ENCODE measurements at regions not wholly inside any gene's neighbourhood (a gene's known extent, or its start where the extent isn't known, plus 50 kb on each side); places are given as distances from the start of the nearest gene placed in this dataset.

GRCh38 chr19:23515551-23515950, 120.3 kb upstream of the ZNF91 start:
- ChIA-PET CTCF (no interaction called here), POLR2A (ENCODE audit: low non-redundant PET) (no interaction called here)
- no peak for DNase-seq (ENCODE audit: low spot score)
- no peak for TF ChIP-seq CTCF (conservative IDR thresholded peaks at IDR 0.05; ENCODE audit: low read depth)
- H3K27ac ChIP-seq = no peak overlapping the region

- DNase-seq (ENCODE audit: low spot score) = no peak
- no peak for TF ChIP-seq CTCF (conservative IDR thresholded peaks at IDR 0.05; ENCODE audit: low read depth)
- H3K27ac ChIP-seq = no peak overlapping the region
- ChIA-PET CTCF (no interaction called here), POLR2A (ENCODE audit: low non-redundant PET) (no interaction called here)
Observed at GRCh38 chr19:23512151-23512925, 117.1 kb upstream of the ZNF91 start.

- H3K27ac ChIP-seq = no peak overlapping the region
- DNase-seq (ENCODE audit: low spot score) = peak; percentile 74
- ChIA-PET CTCF (interaction anchor here (0.6 to 0.7 kb wide), 2 partner anchors 9 to 887 kb away, joined by 4 read pairs; no protein-coding TSS in a partner anchor), POLR2A (ENCODE audit: low non-redundant PET) (no interaction called here)
- no peak for TF ChIP-seq CTCF (conservative IDR thresholded peaks at IDR 0.05; ENCODE audit: low read depth)
Observed at GRCh38 chr19:23509686-23510450, 114.6 kb upstream of the ZNF91 start.

GRCh38 chr19:23507446-23507845, 112.2 kb upstream of the ZNF91 start:
- ChIA-PET CTCF (no interaction called here), POLR2A (ENCODE audit: low non-redundant PET) (no interaction called here)
- no peak for DNase-seq (ENCODE audit: low spot score)
- no peak overlapping the region for H3K27ac ChIP-seq
- no peak for TF ChIP-seq CTCF (conservative IDR thresholded peaks at IDR 0.05; ENCODE audit: low read depth)

- ChIA-PET POLR2A (ENCODE audit: low non-redundant PET) (no interaction called here), CTCF (no interaction called here)
Observed at GRCh38 chr19:23505738-23506137, 110.5 kb upstream of the ZNF91 start.

GRCh38 chr19:23482829-23483228, 87.6 kb upstream of the ZNF91 start:
- no peak for TF ChIP-seq CTCF (conservative IDR thresholded peaks at IDR 0.05; ENCODE audit: low read depth)
- DNase-seq (ENCODE audit: low spot score) = no peak
- ChIA-PET CTCF (no interaction called here), POLR2A (ENCODE audit: low non-redundant PET) (no interaction called here)
- no peak overlapping the region for H3K27ac ChIP-seq

More at GRCh38 chr19:23505738-23506137, 110.5 kb upstream of the ZNF91 start:
- no peak overlapping the region for H3K27ac ChIP-seq
- TF ChIP-seq CTCF (conservative IDR thresholded peaks at IDR 0.05; ENCODE audit: low read depth) = no peak
- DNase-seq (ENCODE audit: low spot score) = no peak
